ENCODE measurements at regions not wholly inside any gene's neighbourhood (a gene's known extent, or its start where the extent isn't known, plus 50 kb on each side); places are given as distances from the start of the nearest gene placed in this dataset.
"Not testable (repeated sequence)": the region's sequence is repeated elsewhere in the genome, so short reads cannot be mapped to it uniquely, and the experiment has no call there.

DNA sequence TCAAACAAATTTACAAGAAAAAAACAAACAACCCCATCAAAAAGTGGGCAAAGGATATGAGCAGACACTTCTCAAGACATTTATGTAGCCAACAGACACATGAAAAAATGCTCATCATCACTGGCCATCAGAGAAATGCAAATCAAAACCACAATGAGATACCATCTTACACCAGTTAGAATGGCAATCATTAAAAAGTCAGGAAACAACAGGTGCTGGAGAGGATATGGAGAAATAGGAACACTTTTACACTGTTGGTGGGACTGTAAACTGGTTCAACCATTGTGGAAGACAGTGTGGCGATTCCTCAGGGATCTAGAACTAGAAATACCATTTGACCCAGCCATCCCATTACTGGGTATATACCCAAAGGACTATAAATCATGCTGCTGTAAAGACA lies 77.1 kb upstream of the SIM2 start:
- TF ChIP-seq ZNF776 (CRISPR knock-in tag; IDR thresholded peaks at IDR 0.05); POLR2A (IDR thresholded peaks at IDR 0.05; ENCODE audit: insufficient read depth in 1 of 2, low read depth in 2 of 2, low read length in 2 of 2); JDP2 (CRISPR knock-in tag; IDR thresholded peaks at IDR 0.05; ENCODE audit: borderline replicate concordance): not testable (repeated sequence)
- TF ChIP-seq, protein P1, sequence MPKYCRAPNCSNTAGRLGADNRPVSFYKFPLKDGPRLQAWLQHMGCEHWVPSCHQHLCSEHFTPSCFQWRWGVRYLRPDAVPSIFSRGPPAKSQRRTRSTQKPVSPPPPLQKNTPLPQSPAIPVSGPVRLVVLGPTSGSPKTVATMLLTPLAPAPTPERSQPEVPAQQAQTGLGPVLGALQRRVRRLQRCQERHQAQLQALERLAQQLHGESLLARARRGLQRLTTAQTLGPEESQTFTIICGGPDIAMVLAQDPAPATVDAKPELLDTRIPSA (CRISPR knock-in tag; IDR thresholded peaks at IDR 0.05; ENCODE audit: borderline replicate concordance), result not testable (repeated sequence)

All from HepG2 (cell line).